GM12878 (cell line): ENCODE measurements at regions not wholly inside any gene's neighbourhood (a gene's known extent, or its start where the extent isn't known, plus 50 kb on each side); places are given as distances from the start of the nearest gene placed in this dataset.

Source experiments
- ATAC-seq: fragments of 200-7000 bp; cut with Tn5 transposase; 3 replicates; pipeline ENCODE4 v1.9.1; 2020; ENCODE audit warnings: mild to moderate bottlenecking, moderate library complexity
- BruUV-seq: library from RNA; stranded (reverse); fragments of 400-500 nt; replicated peaks from 2 replicates; lab custom pipeline; 2021; lab: Mats Ljungman, UMichigan
- CTCF ChIA-PET: fragments of 300-600 bp; sonication (Branson Sonifier 250); formaldehyde crosslinking; extraction: SDS; loops from one replicate; lab custom pipeline; 2021; ENCODE audit warnings: inconsistent platforms; lab: Yijun Ruan, JAX
- POLR2A ChIA-PET: fragments of 350-600 bp; formaldehyde crosslinking; extraction: SDS; loops from one replicate; lab custom pipeline; 2021; ENCODE audit warnings: inconsistent platforms; lab: Charles Lee
- RAD21 ChIA-PET: fragments of 300-600 bp; sonication (Branson Sonifier 250); formaldehyde crosslinking; loops from one replicate; lab custom pipeline; 2023; ENCODE audit warnings: antibody characterized with exemption; ENCODE audit not compliant: unreplicated experiment; lab: Charles Lee
- SMC1A ChIA-PET: fragments of 300-600 bp; sonication (Branson Sonifier 250); formaldehyde crosslinking; loops from one replicate; lab custom pipeline; 2023; ENCODE audit not compliant: unreplicated experiment, uncharacterized antibody; lab: Charles Lee
- DNase-seq: peaks from one replicate; pipeline ENCODE4 v3.0.0-alpha.2; 2011; ENCODE audit warnings: low read depth, low spot score
- FAIRE-seq: peaks from 3 replicates; lab custom pipeline; 2011; peaks lifted over from hg19 to GRCh38; lab: Jason Lieb, UNC
- H2AFZ ChIP-seq: 2 replicates; pipeline ENCODE4 v1.6.0; 2011; ENCODE audit warnings: low read depth, low read length, control low read depth; ENCODE audit not compliant: control insufficient read depth
- H3K27ac ChIP-seq: 2 replicates; pipeline ENCODE4 v1.5.1; 2011; ENCODE audit warnings: control low read depth; ENCODE audit not compliant: control insufficient read depth, insufficient read depth
- H3K27me3 ChIP-seq, 2 experiments: replicated peaks in 1 of 2; 2 replicates each; pipeline versions ENCODE4 v1.6.0 to v1.6.1; 2011; ENCODE audit warnings: low read length in 1 of 2; ENCODE audit not compliant: control insufficient read depth in 2 of 2, insufficient read depth in 2 of 2
- H3K36me3 ChIP-seq, 2 experiments: 2 replicates each; pipeline ENCODE4 v1.5.1; 2011; ENCODE audit warnings: low read length in 1 of 2; ENCODE audit not compliant: control insufficient read depth in 2 of 2, insufficient read depth in 2 of 2
- H3K4me1 ChIP-seq: 2 replicates; pipeline ENCODE4 v1.6.1; 2011; ENCODE audit warnings: mild to moderate bottlenecking, low read length, moderate library complexity, mixed read lengths; ENCODE audit not compliant: control insufficient read depth, insufficient read depth
- H3K4me2 ChIP-seq: 2 replicates; pipeline ENCODE4 v1.6.0; 2011; ENCODE audit warnings: control low read depth; ENCODE audit not compliant: control insufficient read depth, insufficient read depth
- H3K4me3 ChIP-seq: fragments of 200-600 bp; sonication (generic); 2 replicates; pipeline ENCODE4 v1.5.1; 2016
- H3K79me2 ChIP-seq: 2 replicates; pipeline ENCODE4 v1.6.0; 2011; ENCODE audit warnings: low read length; ENCODE audit not compliant: control insufficient read depth, insufficient read depth
- H3K9ac ChIP-seq: 2 replicates; pipeline ENCODE4 v1.8.0; 2011; ENCODE audit warnings: low read length, control low read depth, mixed read lengths; ENCODE audit not compliant: control insufficient read depth, insufficient read depth
- H3K9me3 ChIP-seq: replicated peaks from 3 replicates; pipeline ENCODE4 v1.5.1; 2011; ENCODE audit warnings: mild to moderate bottlenecking, low read length; ENCODE audit not compliant: control insufficient read depth, insufficient read depth
- H4K20me1 ChIP-seq: 2 replicates; pipeline ENCODE4 v1.6.0; 2011; ENCODE audit not compliant: control insufficient read depth, insufficient read depth
- ATF7 ChIP-seq: fragments of 450-650 bp; IDR thresholded peaks from 2 replicates; pipeline ENCODE4 v1.6.1; 2016; ENCODE audit warnings: low read depth, mild to moderate bottlenecking
- CEBPZ ChIP-seq: fragments of 150-350 bp; IDR thresholded peaks from 2 replicates; pipeline ENCODE4 v1.6.1; 2016; ENCODE audit warnings: low read depth, low read length
- E2F8 ChIP-seq: fragments of 450-650 bp; IDR thresholded peaks from 2 replicates; pipeline ENCODE4 v1.6.1; 2018; ENCODE audit warnings: mild to moderate bottlenecking, low read depth, moderate library complexity; ENCODE audit not compliant: partially characterized antibody
- IKZF2 ChIP-seq, 2 experiments: fragments of 450-650 bp; IDR thresholded peaks; 2 replicates each; pipeline ENCODE4 v1.6.1; 2017; ENCODE audit warnings: mild to moderate bottlenecking in 2 of 2, moderate library complexity in 2 of 2
- MTA3 ChIP-seq: IDR thresholded peaks from 2 replicates; pipeline ENCODE4 v1.6.1; 2012; ENCODE audit warnings: low read length, inconsistent platforms, borderline replicate concordance
- MXI1 ChIP-seq: fragments of 150-350 bp; IDR thresholded peaks from 2 replicates; pipeline ENCODE4 v1.6.1; 2011; ENCODE audit warnings: low read depth, mild to moderate bottlenecking, inconsistent platforms, low read length, improper control_type of control experiment
- NBN ChIP-seq: fragments of 450-650 bp; IDR thresholded peaks from 2 replicates; pipeline ENCODE4 v1.6.1; 2016
- NFIC ChIP-seq: IDR thresholded peaks from 2 replicates; pipeline ENCODE4 v1.6.1; 2012; ENCODE audit warnings: low read depth, mild to moderate bottlenecking, inconsistent platforms, low read length, moderate library complexity
- NR2F1 ChIP-seq: fragments of 450-650 bp; conservative IDR thresholded peaks from 2 replicates; pipeline ENCODE4 v1.6.1; 2017; ENCODE audit warnings: mild to moderate bottlenecking
- RAD21 ChIP-seq: IDR thresholded peaks from 2 replicates; pipeline ENCODE4 v1.6.1; 2011; ENCODE audit warnings: mild to moderate bottlenecking, low read depth, low read length, moderate library complexity; ENCODE audit not compliant: insufficient read depth
- RAD51 ChIP-seq: fragments of 450-650 bp; IDR thresholded peaks from 2 replicates; pipeline ENCODE4 v1.6.1; 2016; ENCODE audit warnings: moderate library complexity, mild to moderate bottlenecking, inconsistent platforms
- RBBP5 ChIP-seq: fragments of 200-600 bp; sonication (generic); conservative IDR thresholded peaks from 2 replicates; pipeline ENCODE4 v1.6.1; 2016
- RELA ChIP-seq: fragments of 450-650 bp; IDR thresholded peaks from 2 replicates; pipeline ENCODE4 v1.8.0; 2014; ENCODE audit warnings: borderline replicate concordance; ENCODE audit not compliant: partially characterized antibody
- REST ChIP-seq: IDR thresholded peaks from 2 replicates; pipeline ENCODE4 v1.6.1; 2012; ENCODE audit warnings: mild to moderate bottlenecking, low read depth, low read length
- STAT3 ChIP-seq: IDR thresholded peaks from 2 replicates; pipeline ENCODE4 v1.6.1; 2011; ENCODE audit warnings: low read depth, low read length, improper control_type of control experiment
- TAF1 ChIP-seq: IDR thresholded peaks from 2 replicates; pipeline ENCODE4 v1.6.1; 2011; ENCODE audit warnings: mild to moderate bottlenecking, low read depth, low read length, borderline replicate concordance
- TARDBP ChIP-seq: IDR thresholded peaks from 2 replicates; pipeline ENCODE4 v1.6.1; 2016; ENCODE audit warnings: borderline replicate concordance
- in situ Hi-C: fragments of 300-500 bp; cut with MboI; formaldehyde crosslinking; loops from 9 replicates; pipeline ENCODE4 v1.14.3; 2018; ENCODE audit warnings: mixed read lengths
- intact Hi-C: fragments of 100-400 bp; cut with micrococcal nuclease; formaldehyde crosslinking; loops from one replicate; pipeline ENCODE4 v1.14.2; 2022; ENCODE audit not compliant: unreplicated experiment

GRCh38 chr9:12351293-12352044 lies 341.7 kb upstream of the TYRP1 start (continued):
- TF ChIP-seq CEBPZ = no peak
- TF ChIP-seq RAD51 = no peak
- TF ChIP-seq TARDBP = no peak
- no peak for TF ChIP-seq MTA3
- no peak for TF ChIP-seq NFIC
- no peak for TF ChIP-seq RAD21

- BruUV-seq = no TSS peak
- no peak overlapping the region for H3K9ac ChIP-seq
- H3K79me2 ChIP-seq = no peaks in the 10 kb centered on the region
- POLR2A ChIA-PET = no interaction called here
- in situ Hi-C loops (no loop called here), intact Hi-C loops (no loop called here)
- CTCF ChIA-PET = no interaction called here
- SMC1A ChIA-PET = no interaction called here
- no peak for FAIRE-seq
- no peak overlapping the region for H3K4me3 ChIP-seq
- no peaks in the 10 kb centered on the region for H3K36me3 ChIP-seq
- no peaks in the 10 kb centered on the region for H3K9me3 ChIP-seq
- no peaks in the 10 kb centered on the region for H3K27me3 ChIP-seq
- DNase-seq = no peak
- no peaks in the 10 kb centered on the region for H4K20me1 ChIP-seq
- RAD21 ChIA-PET = no interaction called here
- H3K27ac ChIP-seq = no peak overlapping the region
- H3K4me2 ChIP-seq = no peak overlapping the region
- ATAC-seq = no peak
- H2AFZ ChIP-seq = no peak overlapping the region
- H3K4me1 ChIP-seq = no peaks in the 10 kb centered on the region
- TF ChIP-seq ATF7 = no peak
- no peak for TF ChIP-seq MXI1
- TF ChIP-seq NR2F1 = no peak
- TF ChIP-seq TAF1 = no peak
- no peak for TF ChIP-seq E2F8
- no peak for TF ChIP-seq STAT3
- no peak for TF ChIP-seq REST
- no peak for TF ChIP-seq NBN
- no peak for TF ChIP-seq IKZF2 (IDR thresholded peaks at IDR 0.05)
- TF ChIP-seq RELA = no peak
- TF ChIP-seq RBBP5 = no peak
These were observed 341.2 kb upstream of the TYRP1 start for GRCh38 chr9:12352045-12352315.
